GM06990 (cell line): ENCODE measurements at regions not wholly inside any gene's neighbourhood (a gene's known extent, or its start where the extent isn't known, plus 50 kb on each side); places are given as distances from the start of the nearest gene placed in this dataset.

ENCODE experiments used
- DNase-seq: peaks from one replicate; pipeline ENCODE4 v3.0.0-alpha.2; 2011; ENCODE audit not compliant: insufficient read length; ENCODE audit errors: extremely low read depth
- H3K27me3 ChIP-seq: replicated peaks from 2 replicates; pipeline ENCODE4 v1.6.0; 2011; ENCODE audit warnings: low read length; ENCODE audit not compliant: control insufficient read depth, insufficient read depth
- H3K36me3 ChIP-seq: 2 replicates; pipeline ENCODE4 v1.5.1; 2011; ENCODE audit warnings: low read length; ENCODE audit not compliant: control insufficient read depth, insufficient read depth
- H3K4me3 ChIP-seq: replicated peaks from 2 replicates; pipeline ENCODE4 v1.5.1; 2011; ENCODE audit warnings: low read depth, mild to moderate bottlenecking, control low read depth, low read length
- TF ChIP-seq, protein P1 (sequence below): IDR thresholded peaks from 2 replicates; pipeline ENCODE4 v1.5.1; 2011; ENCODE audit warnings: low read length, control low read depth, mild to moderate bottlenecking, inconsistent platforms; ENCODE audit not compliant: insufficient read depth, poor library complexity, severe bottlenecking

DNA sequence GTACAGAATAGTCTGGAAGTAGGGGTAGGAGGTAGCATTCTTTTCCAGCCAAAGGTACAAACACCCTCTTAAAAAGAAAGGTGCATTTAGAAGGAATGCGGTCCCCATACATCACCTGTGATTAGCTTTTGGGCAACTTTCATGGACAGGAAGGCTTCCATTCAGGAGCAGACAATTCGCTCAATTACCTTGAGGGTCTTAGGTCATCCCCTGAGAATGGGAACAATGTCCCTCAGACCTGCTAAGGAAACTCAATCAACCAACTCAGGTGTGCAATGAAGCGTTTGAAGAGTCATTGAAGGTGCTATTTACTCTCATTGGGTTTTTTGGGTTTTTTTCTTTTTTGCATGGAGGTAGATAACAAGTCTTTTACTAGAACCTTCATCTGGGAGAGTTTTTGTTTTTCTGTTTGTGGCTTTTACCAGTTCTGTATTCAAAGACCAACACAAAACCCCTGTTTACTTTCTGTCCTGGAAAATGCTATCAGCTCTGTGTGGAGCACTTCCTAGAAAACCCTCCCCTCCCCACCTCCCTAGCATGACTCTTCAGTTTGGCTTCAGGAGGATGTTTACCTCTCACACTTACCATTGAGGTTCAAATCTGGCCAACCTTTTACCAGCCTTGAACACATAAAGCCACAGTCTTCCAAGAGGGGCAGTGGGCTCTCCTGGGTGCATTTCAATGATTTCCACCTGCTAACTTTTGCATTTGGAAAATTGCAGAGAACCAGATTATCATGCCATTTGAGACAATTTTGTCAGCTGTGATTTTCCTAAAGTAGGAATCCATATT lies 271.2 kb upstream of the PRDM1 start:
- no peak overlapping the region for H3K4me3 ChIP-seq
- no peak for DNase-seq
- no peaks in the 10 kb centered on the region for H3K27me3 ChIP-seq
- TF ChIP-seq, protein P1, sequence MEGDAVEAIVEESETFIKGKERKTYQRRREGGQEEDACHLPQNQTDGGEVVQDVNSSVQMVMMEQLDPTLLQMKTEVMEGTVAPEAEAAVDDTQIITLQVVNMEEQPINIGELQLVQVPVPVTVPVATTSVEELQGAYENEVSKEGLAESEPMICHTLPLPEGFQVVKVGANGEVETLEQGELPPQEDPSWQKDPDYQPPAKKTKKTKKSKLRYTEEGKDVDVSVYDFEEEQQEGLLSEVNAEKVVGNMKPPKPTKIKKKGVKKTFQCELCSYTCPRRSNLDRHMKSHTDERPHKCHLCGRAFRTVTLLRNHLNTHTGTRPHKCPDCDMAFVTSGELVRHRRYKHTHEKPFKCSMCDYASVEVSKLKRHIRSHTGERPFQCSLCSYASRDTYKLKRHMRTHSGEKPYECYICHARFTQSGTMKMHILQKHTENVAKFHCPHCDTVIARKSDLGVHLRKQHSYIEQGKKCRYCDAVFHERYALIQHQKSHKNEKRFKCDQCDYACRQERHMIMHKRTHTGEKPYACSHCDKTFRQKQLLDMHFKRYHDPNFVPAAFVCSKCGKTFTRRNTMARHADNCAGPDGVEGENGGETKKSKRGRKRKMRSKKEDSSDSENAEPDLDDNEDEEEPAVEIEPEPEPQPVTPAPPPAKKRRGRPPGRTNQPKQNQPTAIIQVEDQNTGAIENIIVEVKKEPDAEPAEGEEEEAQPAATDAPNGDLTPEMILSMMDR: no peak
- no peaks in the 10 kb centered on the region for H3K36me3 ChIP-seq

DNA sequence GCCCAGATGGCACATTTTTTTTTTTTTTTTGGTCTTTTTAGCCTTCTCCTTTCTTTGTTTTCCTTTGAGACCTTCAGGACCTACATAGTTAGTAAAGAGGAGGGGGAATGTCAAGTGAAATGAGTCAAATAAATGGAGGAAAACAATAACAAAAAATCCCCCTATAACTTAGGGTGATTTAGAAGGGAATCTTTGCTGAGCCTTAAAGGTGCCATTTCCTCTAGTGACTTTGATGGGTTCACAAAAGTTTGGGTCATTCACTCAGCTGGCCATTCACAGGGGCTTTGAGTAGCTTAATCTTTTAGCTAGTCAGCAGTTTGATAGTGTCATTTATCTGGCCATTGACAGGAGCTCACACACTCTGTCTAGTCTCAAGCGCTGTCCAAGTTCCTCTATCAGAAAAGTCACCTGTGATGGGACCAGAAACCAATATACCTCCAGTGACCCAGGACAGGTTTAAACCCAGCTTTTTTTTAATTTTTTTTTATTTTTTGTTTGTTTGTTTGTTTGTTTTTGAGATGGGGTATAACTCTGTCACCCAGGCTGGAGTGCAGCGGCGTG lies 275.1 kb upstream of the PRDM1 start:
- H3K4me3 ChIP-seq: no peak overlapping the region
- H3K27me3 ChIP-seq: no peaks in the 10 kb centered on the region
- H3K36me3 ChIP-seq: no peaks in the 10 kb centered on the region
- no peak for DNase-seq
- TF ChIP-seq, protein P1: no peak

DNA sequence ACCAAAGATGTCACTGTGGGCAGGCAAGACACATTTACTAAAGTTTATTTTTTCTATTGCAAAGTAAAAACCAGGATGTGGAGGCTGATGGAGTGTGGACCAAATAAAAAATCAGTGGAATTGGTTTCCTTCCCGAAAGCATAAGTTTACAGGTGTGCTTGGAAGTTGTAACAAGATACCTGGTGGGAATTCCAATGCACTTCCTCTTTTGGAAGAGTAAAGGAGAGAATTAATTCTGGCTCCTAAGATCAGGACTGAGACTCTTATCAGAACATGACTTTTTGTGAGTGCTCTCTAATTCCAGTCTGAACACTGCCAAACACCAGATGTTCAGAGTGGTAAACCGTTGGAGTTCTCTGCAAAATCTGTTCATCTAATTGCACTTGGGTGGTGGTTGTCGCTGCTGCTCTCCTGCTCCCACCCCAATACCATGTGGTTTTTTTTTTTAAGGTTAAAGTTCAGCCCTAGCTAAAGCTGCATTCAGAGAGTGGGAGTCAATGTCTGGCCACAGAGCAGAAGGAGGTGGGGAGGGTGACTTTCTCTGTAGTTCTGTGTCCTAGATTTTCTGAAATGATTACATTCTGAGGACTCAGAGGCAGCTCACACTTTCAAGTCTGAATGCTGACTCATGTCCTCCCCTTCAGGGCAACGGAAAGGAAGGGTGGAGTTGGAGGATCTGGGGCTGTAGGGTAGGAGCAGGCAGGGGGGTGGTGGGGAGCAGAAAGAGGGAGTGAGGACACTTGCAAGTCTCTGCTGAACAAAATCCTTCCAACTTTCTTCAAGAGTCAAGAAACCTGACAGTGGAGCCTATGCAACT lies 275.8 kb upstream of the PRDM1 start:
- Histone ChIP-seq H3K27me3 (no peaks in the 10 kb centered on the region), H3K36me3 (no peaks in the 10 kb centered on the region), H3K4me3 (no peak overlapping the region)
- no peak for DNase-seq
- TF ChIP-seq, protein P1: no peak

GRCh38 chr6:105808571-105808970 lies 277.6 kb upstream of the PRDM1 start:
- H3K4me3 ChIP-seq: no peak overlapping the region
- TF ChIP-seq, protein P1: no peak
- DNase-seq: no peak
- no peaks in the 10 kb centered on the region for H3K27me3 ChIP-seq
- H3K36me3 ChIP-seq: no peaks in the 10 kb centered on the region

- Histone ChIP-seq H3K36me3 (no peaks in the 10 kb centered on the region), H3K4me3 (no peak overlapping the region), H3K27me3 (no peaks in the 10 kb centered on the region)
- no peak for DNase-seq
- TF ChIP-seq, protein P1: no peak
Measured at GRCh38 chr6:105807905-105808304, 278.2 kb upstream of the PRDM1 start.
